Activated CD4-positive, alpha-beta T cell treated with anti-CD3 and anti-CD28 coated beads for 36 hours (primary cell): ENCODE measurements at regions not wholly inside any gene's neighbourhood (a gene's known extent, or its start where the extent isn't known, plus 50 kb on each side); places are given as distances from the start of the nearest gene placed in this dataset.

Experiments used
- ATAC-seq: fragments of 200-7000 bp; cut with Tn5 transposase; one replicate; pipeline ENCODE4 v1.10.0; 2021; ENCODE audit warnings: mild to moderate bottlenecking, moderate library complexity
- CTCF ChIA-PET: fragments of 350-600 bp; sonication (Branson Sonifier 250); formaldehyde crosslinking; loops from one replicate; lab custom pipeline; 2021; ENCODE audit warnings: antibody characterized with exemption; lab: Charles Lee
- POLR2A ChIA-PET: fragments of 350-600 bp; sonication (Branson Sonifier 250); formaldehyde crosslinking; loops from one replicate; lab custom pipeline; 2021; ENCODE audit warnings: antibody characterized with exemption, inconsistent platforms; lab: Charles Lee
- DNase-seq: peaks from one replicate; pipeline ENCODE4 v3.0.0-alpha.2; 2020
- H3K27ac Mint-ChIP-seq: one replicate; pipeline ENCODE4 v1.8.0; 2021; ENCODE audit warnings: mixed read lengths
- H3K27me3 Mint-ChIP-seq: one replicate; pipeline ENCODE4 v1.8.0; 2021; ENCODE audit warnings: mixed read lengths
- H3K36me3 Mint-ChIP-seq: one replicate; pipeline ENCODE4 v1.8.0; 2021; ENCODE audit warnings: low read depth, mixed read lengths
- H3K4me1 Mint-ChIP-seq: one replicate; pipeline ENCODE4 v1.8.0; 2021; ENCODE audit warnings: mixed read lengths
- H3K4me3 Mint-ChIP-seq: one replicate; pipeline ENCODE4 v1.8.0; 2021; ENCODE audit warnings: mild to moderate bottlenecking, moderate library complexity, mixed read lengths
- H3K9me3 Mint-ChIP-seq: one replicate; pipeline ENCODE4 v1.8.0; 2021; ENCODE audit warnings: low read depth, mixed read lengths
- intact Hi-C, 2 experiments: fragments of 100-400 bp; cut with DNase I in 1 of 2; cut with micrococcal nuclease in 1 of 2; formaldehyde crosslinking; loops; one replicate each; pipeline versions ENCODE4 v1.14.2 to v1.15.1; 2022 to 2024; cut with DNase I, micrococcal nuclease

DNA sequence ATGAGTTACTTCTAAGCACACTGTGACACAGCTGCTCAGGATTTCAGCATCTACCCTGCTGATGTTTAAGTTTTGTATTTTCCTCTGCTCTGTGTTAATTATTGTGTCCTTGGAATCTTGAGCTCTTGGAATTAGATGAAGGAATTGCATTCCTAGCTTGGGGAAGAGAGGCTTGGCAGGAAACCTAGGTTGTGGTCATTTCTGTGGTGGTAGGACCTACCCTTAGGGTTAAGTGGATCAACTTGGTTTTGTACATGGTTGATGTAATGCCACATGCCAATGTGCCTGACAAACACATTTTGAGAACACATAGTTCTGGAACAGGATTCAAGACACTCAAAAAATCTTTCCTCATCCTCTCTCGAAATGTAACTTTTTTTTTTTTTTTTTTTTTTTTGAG lies 264.5 kb upstream of the MEX3C start:
- ATAC-seq (no peak), DNase-seq (no peak)
- Mint-ChIP-seq H3K4me1 (no peaks in the 10 kb centered on the region), H3K27ac (no peak overlapping the region), H3K36me3 (no peaks in the 10 kb centered on the region), H3K27me3 (peaks cover 9% of the 10 kb centered on the region), H3K4me3 (no peak overlapping the region), H3K9me3 (no peaks in the 10 kb centered on the region)
- intact Hi-C loops, result no loop called here
- ChIA-PET POLR2A (no interaction called here), CTCF (interaction anchor here (0.6 kb wide), 1 partner anchor 169 kb away, joined by 3 read pairs; no protein-coding TSS in a partner anchor)

- CTCF ChIA-PET, result interaction anchor here (0.5 to 1.1 kb wide), 2 partner anchors 8 to 21 kb away, joined by 3 read pairs; no protein-coding TSS in a partner anchor
- no peak overlapping the region for H3K4me3 Mint-ChIP-seq
These were observed 266.1 kb upstream of the MEX3C start for GRCh38 chr18:51463483-51464136.

DNA sequence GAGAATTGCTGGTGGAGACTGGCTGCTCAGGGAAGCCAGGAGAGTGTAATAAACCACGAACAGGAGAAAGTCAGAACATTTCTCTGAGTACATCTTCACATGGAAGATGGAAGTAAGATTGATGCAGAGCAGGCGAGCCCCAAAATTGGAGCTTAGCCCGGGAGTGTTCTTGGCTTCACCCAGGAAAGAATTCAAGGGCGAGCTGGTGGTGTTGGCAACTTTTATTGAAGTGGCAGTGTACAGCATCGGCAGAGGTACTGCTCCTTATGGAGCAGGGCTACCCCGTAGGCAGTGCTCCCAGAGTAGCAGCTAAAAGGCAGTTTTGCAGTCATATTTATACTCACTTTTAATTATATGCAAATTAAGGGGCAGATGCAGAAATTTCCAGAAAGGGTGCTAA lies 281.4 kb upstream of the MEX3C start:
- DNase-seq (no peak), ATAC-seq (no peak)
- ChIA-PET CTCF (no interaction called here), POLR2A (no interaction called here)
- Mint-ChIP-seq H3K27ac (no peak overlapping the region), H3K36me3 (no peaks in the 10 kb centered on the region), H3K27me3 (peaks cover 11% of the 10 kb centered on the region), H3K4me1 (no peaks in the 10 kb centered on the region), H3K9me3 (no peaks in the 10 kb centered on the region), H3K4me3 (no peak overlapping the region)
- intact Hi-C loops, result no loop called here

More at GRCh38 chr18:51463483-51464136, 266.1 kb upstream of the MEX3C start:
- intact Hi-C loops, result no loop called here
- Mint-ChIP-seq H3K36me3 (no peaks in the 10 kb centered on the region), H3K27me3 (peaks cover 9% of the 10 kb centered on the region), H3K27ac (no peak overlapping the region), H3K4me1 (no peaks in the 10 kb centered on the region), H3K9me3 (no peaks in the 10 kb centered on the region)
- DNase-seq (no peak), ATAC-seq (no peak)
- POLR2A ChIA-PET, result interaction anchor here (0.6 kb wide), 1 partner anchor 10 kb away, joined by 3 read pairs; no protein-coding TSS in a partner anchor

DNA sequence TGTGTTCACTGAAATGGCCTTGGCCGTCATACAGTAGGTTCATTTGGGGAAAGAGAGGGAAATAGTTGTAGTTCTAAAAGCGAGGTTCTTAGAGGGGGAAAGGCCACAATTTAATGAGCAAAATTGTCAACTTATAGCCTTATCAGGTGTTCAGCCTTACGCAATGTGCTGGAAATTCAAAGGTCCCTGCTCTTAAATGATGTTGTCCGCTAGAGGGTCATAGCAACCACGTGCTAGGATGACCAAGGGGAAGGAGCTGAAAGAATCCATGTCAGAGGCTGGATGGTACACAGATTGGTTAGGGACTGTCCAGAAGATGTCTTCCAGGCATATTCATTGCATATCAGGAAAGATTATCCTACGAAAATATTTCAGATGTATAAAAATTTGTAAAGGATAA lies 282.3 kb upstream of the MEX3C start:
- Mint-ChIP-seq H3K36me3 (no peaks in the 10 kb centered on the region), H3K27ac (no peak overlapping the region), H3K4me3 (no peak overlapping the region), H3K9me3 (no peaks in the 10 kb centered on the region), H3K4me1 (no peaks in the 10 kb centered on the region), H3K27me3 (peaks cover 11% of the 10 kb centered on the region)
- no peak for DNase-seq
- intact Hi-C loops, result no loop called here
- ATAC-seq, result no peak
- CTCF ChIA-PET, result no interaction called here
- POLR2A ChIA-PET, result no interaction called here

- no peaks in the 10 kb centered on the region for H3K4me1 Mint-ChIP-seq
- ChIA-PET POLR2A (no interaction called here), CTCF (no interaction called here)
- no peaks in the 10 kb centered on the region for H3K36me3 Mint-ChIP-seq
- no peak overlapping the region for H3K27ac Mint-ChIP-seq
- H3K27me3 Mint-ChIP-seq, result peaks cover 7% of the 10 kb centered on the region
- intact Hi-C loops, result no loop called here
- H3K9me3 Mint-ChIP-seq, result no peaks in the 10 kb centered on the region
- H3K4me3 Mint-ChIP-seq, result no peak overlapping the region
- DNase-seq (no peak), ATAC-seq (no peak)
These were observed 283.2 kb upstream of the MEX3C start for GRCh38 chr18:51480407-51481261.

DNA sequence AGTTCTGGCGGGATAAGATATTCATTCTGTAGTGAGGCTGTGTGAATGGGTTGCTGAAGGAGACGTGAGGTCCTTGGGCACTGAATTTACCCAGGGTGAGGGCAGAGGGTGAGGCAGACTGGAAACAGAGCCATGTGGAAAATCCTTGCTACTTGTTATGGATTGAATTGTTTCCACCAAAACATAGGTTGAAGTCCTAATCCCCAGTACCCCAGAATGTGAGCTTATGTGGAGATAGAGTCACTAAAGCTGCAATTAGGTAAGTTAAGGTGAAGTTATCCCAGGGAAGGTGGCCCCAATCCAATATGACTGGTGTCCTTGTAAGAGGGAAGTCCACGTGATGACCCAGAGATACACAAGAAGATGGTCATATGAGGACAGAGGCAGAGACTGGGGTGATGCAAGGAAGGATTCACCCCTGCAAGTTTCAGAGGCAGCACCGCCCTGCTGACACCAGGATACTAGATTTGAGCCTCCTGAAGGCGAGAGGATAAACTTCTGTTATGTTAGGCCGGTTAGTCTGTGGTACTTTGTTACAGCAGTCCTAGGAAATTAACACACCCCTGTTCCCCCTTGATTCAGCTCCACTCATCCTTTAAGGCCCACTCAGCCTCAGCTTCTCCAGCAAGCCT lies 289.4 kb upstream of the MEX3C start:
- Mint-ChIP-seq H3K4me3 (no peak overlapping the region), H3K27ac (no peak overlapping the region), H3K27me3 (no peaks in the 10 kb centered on the region), H3K9me3 (no peaks in the 10 kb centered on the region), H3K36me3 (no peaks in the 10 kb centered on the region), H3K4me1 (no peaks in the 10 kb centered on the region)
- POLR2A ChIA-PET, result no interaction called here
- no peak for DNase-seq
- intact Hi-C loops, result loop anchor here in 1 of 2 experiments (5.0 kb wide), 1 partner anchor 50 kb away; no protein-coding TSS in a partner anchor
- CTCF ChIA-PET, result no interaction called here
- ATAC-seq, result no peak

GRCh38 chr18:51490417-51490816 lies 292.9 kb upstream of the MEX3C start:
- DNase-seq (no peak), ATAC-seq (no peak)
- Mint-ChIP-seq H3K4me1 (no peaks in the 10 kb centered on the region), H3K36me3 (no peaks in the 10 kb centered on the region), H3K27me3 (peaks cover 6% of the 10 kb centered on the region), H3K9me3 (no peaks in the 10 kb centered on the region), H3K4me3 (no peak overlapping the region), H3K27ac (no peak overlapping the region)
- ChIA-PET CTCF (no interaction called here), POLR2A (no interaction called here)
- intact Hi-C loops, result no loop called here

- DNase-seq (no peak), ATAC-seq (no peak)
- CTCF ChIA-PET, result no interaction called here
- peaks cover 7% of the 10 kb centered on the region for H3K27me3 Mint-ChIP-seq
- no peaks in the 10 kb centered on the region for H3K36me3 Mint-ChIP-seq
- H3K27ac Mint-ChIP-seq, result no peak overlapping the region
- intact Hi-C loops, result no loop called here
- no peak overlapping the region for H3K4me3 Mint-ChIP-seq
- H3K4me1 Mint-ChIP-seq, result no peaks in the 10 kb centered on the region
- no peaks in the 10 kb centered on the region for H3K9me3 Mint-ChIP-seq
- POLR2A ChIA-PET, result no interaction called here
These were observed 293.4 kb upstream of the MEX3C start for GRCh38 chr18:51490860-51491259.

DNA sequence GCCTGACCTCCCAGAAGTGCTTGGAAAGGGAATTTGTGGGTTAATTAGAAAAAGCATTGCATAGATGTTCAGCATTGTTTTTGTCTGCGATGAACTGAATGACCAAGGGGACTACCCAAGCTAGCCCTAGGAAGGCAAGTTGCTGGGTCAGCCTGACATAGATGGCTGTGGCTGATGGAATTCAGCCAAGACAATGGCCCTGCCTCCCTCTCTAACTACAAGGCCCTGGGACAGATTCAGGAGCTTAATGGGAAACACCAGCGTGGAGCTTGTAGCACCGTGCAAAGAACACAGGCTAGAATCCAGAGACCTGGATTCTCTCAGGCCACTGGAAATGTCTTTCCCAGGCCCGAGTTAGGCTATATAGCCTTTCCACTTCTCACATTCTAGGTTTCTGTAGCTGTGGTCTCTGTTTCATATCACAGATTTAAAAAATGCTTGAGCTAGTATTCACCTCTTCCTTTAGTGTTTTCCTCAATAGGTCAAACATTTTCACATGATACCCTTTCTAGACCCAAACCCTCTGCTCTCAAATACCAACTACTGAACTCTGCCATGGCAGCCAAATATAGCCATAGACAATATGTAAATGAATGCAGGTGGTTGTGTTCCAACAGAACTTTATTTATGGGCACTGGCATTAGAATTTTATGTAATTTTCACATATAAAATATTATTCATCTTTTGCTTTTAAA lies 294.3 kb upstream of the MEX3C start:
- H3K27ac Mint-ChIP-seq, result no peak overlapping the region
- intact Hi-C loops, result no loop called here
- H3K9me3 Mint-ChIP-seq, result no peaks in the 10 kb centered on the region
- no peaks in the 10 kb centered on the region for H3K36me3 Mint-ChIP-seq
- ChIA-PET POLR2A (no interaction called here), CTCF (no interaction called here)
- H3K4me3 Mint-ChIP-seq, result no peak overlapping the region
- no peak for ATAC-seq
- H3K27me3 Mint-ChIP-seq, result peaks cover 7% of the 10 kb centered on the region
- H3K4me1 Mint-ChIP-seq, result no peaks in the 10 kb centered on the region
- no peak for DNase-seq

- ChIA-PET CTCF (no interaction called here), POLR2A (no interaction called here)
- Mint-ChIP-seq H3K4me3 (no peak overlapping the region), H3K36me3 (no peaks in the 10 kb centered on the region), H3K9me3 (no peaks in the 10 kb centered on the region), H3K27ac (no peak overlapping the region), H3K4me1 (no peaks in the 10 kb centered on the region), H3K27me3 (peaks cover 12% of the 10 kb centered on the region)
- DNase-seq (no peak), ATAC-seq (no peak)
- intact Hi-C loops, result no loop called here
These were observed 300.8 kb upstream of the MEX3C start for GRCh38 chr18:51498085-51498855.

GRCh38 chr18:51503351-51503750 lies 305.9 kb upstream of the MEX3C start:
- ChIA-PET POLR2A (no interaction called here), CTCF (no interaction called here)
- intact Hi-C loops, result no loop called here
- Mint-ChIP-seq H3K36me3 (no peaks in the 10 kb centered on the region), H3K27me3 (no peaks in the 10 kb centered on the region), H3K9me3 (peaks cover 2% of the 10 kb centered on the region), H3K27ac (no peak overlapping the region), H3K4me3 (no peak overlapping the region), H3K4me1 (no peaks in the 10 kb centered on the region)
- ATAC-seq, result no peak
- no peak for DNase-seq
